IMR-90 (cell line): ENCODE measurements at regions not wholly inside any gene's neighbourhood (a gene's known extent, or its start where the extent isn't known, plus 50 kb on each side); places are given as distances from the start of the nearest gene placed in this dataset.

Source experiments
- ATAC-seq: fragments of 200-7000 bp; cut with Tn5 transposase; 2 replicates; pipeline ENCODE4 v1.9.1; 2020; ENCODE audit warnings: low read depth, mild to moderate bottlenecking, moderate library complexity
- BruUV-seq: library from RNA; stranded (reverse); fragments of 400-500 nt; replicated peaks from 2 replicates; lab custom pipeline; 2021; lab: Mats Ljungman, UMichigan
- CTCF ChIA-PET: fragments of 300-600 bp; formaldehyde crosslinking; extraction: SDS; loops from one replicate; lab custom pipeline; 2021; ENCODE audit warnings: antibody characterized with exemption; lab: Yijun Ruan, JAX
- POLR2A ChIA-PET: fragments of 300-600 bp; sonication (Branson Sonifier 250); formaldehyde crosslinking; loops from one replicate; lab custom pipeline; 2022; ENCODE audit warnings: antibody characterized with exemption; ENCODE audit not compliant: unreplicated experiment; lab: Charles Lee
- DNase-seq: peaks from one replicate; pipeline ENCODE4 v3.0.0; 2013
- H2AFZ ChIP-seq: replicated peaks from 2 replicates; pipeline ENCODE3; 2013; ENCODE audit warnings: low read length, mild to moderate bottlenecking; ENCODE audit not compliant: poor library complexity
- H2AK5ac ChIP-seq: 2 replicates; pipeline ENCODE4 v1.6.1; 2013; ENCODE audit warnings: low read depth, low read length, inconsistent platforms
- H2AK9ac ChIP-seq: replicated peaks from 2 replicates; pipeline ENCODE3; 2013; ENCODE audit warnings: mild to moderate bottlenecking, low read depth, low read length, moderate library complexity; ENCODE audit not compliant: poor library complexity
- H2BK120ac ChIP-seq: 2 replicates; pipeline ENCODE4 v1.6.1; 2013; ENCODE audit warnings: low read depth, low read length, inconsistent platforms
- H2BK15ac ChIP-seq: 3 replicates; pipeline ENCODE4 v1.6.1; 2013; ENCODE audit warnings: low read depth, low read length, inconsistent platforms
- H2BK20ac ChIP-seq: 2 replicates; pipeline ENCODE4 v1.6.1; 2013; ENCODE audit warnings: low read depth, mild to moderate bottlenecking, inconsistent platforms, low read length, moderate library complexity
- H2BK5ac ChIP-seq: 2 replicates; pipeline ENCODE4 v1.6.1; 2013; ENCODE audit warnings: mild to moderate bottlenecking, low read depth, low read length, inconsistent platforms; ENCODE audit not compliant: poor library complexity, severe bottlenecking
- H3K14ac ChIP-seq: replicated peaks from 2 replicates; pipeline ENCODE4 v1.6.1; 2013; ENCODE audit warnings: low read depth, low read length, inconsistent platforms
- H3K18ac ChIP-seq: 2 replicates; pipeline ENCODE4 v1.6.1; 2013; ENCODE audit warnings: low read depth, low read length, control low read depth
- H3K23ac ChIP-seq: 2 replicates; pipeline ENCODE4 v1.6.1; 2013; ENCODE audit warnings: low read depth, low read length, inconsistent platforms
- H3K27ac ChIP-seq: 2 replicates; pipeline ENCODE4 v1.5.1; 2013; ENCODE audit warnings: mild to moderate bottlenecking, control low read depth, low read length; ENCODE audit not compliant: insufficient read depth
- H3K27me3 ChIP-seq: 2 replicates; pipeline ENCODE4 v1.6.1; 2013; ENCODE audit warnings: low read length; ENCODE audit not compliant: control insufficient read depth, insufficient read depth
- H3K36me3 ChIP-seq: 2 replicates; pipeline ENCODE4 v1.6.1; 2013; ENCODE audit warnings: low read length, mixed read lengths; ENCODE audit not compliant: control insufficient read depth, insufficient read depth
- H3K4ac ChIP-seq: 2 replicates; pipeline ENCODE4 v1.6.1; 2013; ENCODE audit warnings: low read depth, low read length, inconsistent platforms
- H3K4me1 ChIP-seq: 2 replicates; pipeline ENCODE4 v1.6.1; 2013; ENCODE audit warnings: low read length, mixed read lengths; ENCODE audit not compliant: control insufficient read depth, insufficient read depth
- H3K4me2 ChIP-seq: 2 replicates; pipeline ENCODE4 v1.6.1; 2013; ENCODE audit warnings: low read depth, mild to moderate bottlenecking, control low read depth, low read length, moderate library complexity
- H3K4me3 ChIP-seq: 2 replicates; pipeline ENCODE4 v1.5.1; 2013; ENCODE audit warnings: low read depth, mild to moderate bottlenecking, control low read depth, low read length, moderate library complexity; ENCODE audit not compliant: insufficient read depth
- H3K56ac ChIP-seq: 2 replicates; pipeline ENCODE4 v1.6.1; 2013; ENCODE audit warnings: low read length, inconsistent platforms; ENCODE audit not compliant: insufficient read depth; ENCODE audit errors: extremely low read depth
- H3K79me1 ChIP-seq, 2 experiments: 2 replicates each; pipeline ENCODE4 v1.6.1; 2013; ENCODE audit warnings: low read length in 2 of 2, inconsistent platforms in 1 of 2, low read depth in 1 of 2
- H3K9ac ChIP-seq: 2 replicates; pipeline ENCODE4 v1.6.1; 2013; ENCODE audit warnings: low read depth, low read length, control low read depth
- H3K9me1 ChIP-seq: 2 replicates; pipeline ENCODE4 v1.6.1; 2013; ENCODE audit warnings: low read length, inconsistent platforms; ENCODE audit not compliant: insufficient read depth
- H3K9me3 ChIP-seq: 2 replicates; pipeline ENCODE4 v1.6.1; 2013; ENCODE audit warnings: low read length; ENCODE audit not compliant: control insufficient read depth, insufficient read depth
- H4K20me1 ChIP-seq: 2 replicates; pipeline ENCODE4 v1.6.1; 2013; ENCODE audit warnings: low read length, inconsistent platforms; ENCODE audit not compliant: insufficient read depth
- H4K5ac ChIP-seq: 2 replicates; pipeline ENCODE4 v1.6.1; 2013; ENCODE audit warnings: mild to moderate bottlenecking, low read depth, low read length, control low read depth
- H4K8ac ChIP-seq, 2 experiments: 2 replicates each; pipeline ENCODE4 v1.6.1; 2013; ENCODE audit warnings: low read depth in 2 of 2, low read length in 2 of 2, control low read depth in 1 of 2, inconsistent platforms in 1 of 2
- H4K91ac ChIP-seq: 2 replicates; pipeline ENCODE4 v1.6.1; 2013; ENCODE audit warnings: low read depth, low read length, inconsistent platforms; ENCODE audit not compliant: insufficient read depth
- RCOR1 ChIP-seq: IDR thresholded peaks from 2 replicates; pipeline ENCODE4 v1.6.1; 2012; ENCODE audit warnings: mild to moderate bottlenecking, low read length, improper control_type of control experiment; ENCODE audit not compliant: insufficient replicate concordance
- WGBS, 2 experiments: methylation state at CpG; one replicate each; pipeline versions ENCODE4 v1.1.5 to v1.1.7; 2013; ENCODE audit warnings: missing lambda C conversion rate in 2 of 2; ENCODE audit not compliant: insufficient read length in 1 of 2; ENCODE audit errors: extremely low coverage in 2 of 2; 5-methylcytosine and 5-hydroxymethylcytosine counted together
- dilution Hi-C: fragments of 300-500 bp; cut with HindIII; formaldehyde crosslinking; loops from one replicate; pipeline ENCODE4 v1.14.3; 2018; ENCODE audit warnings: low sequenced_read_pairs; ENCODE audit not compliant: unreplicated experiment
- in situ Hi-C: fragments of 300-500 bp; cut with MboI; formaldehyde crosslinking; loops from 3 replicates; pipeline ENCODE4 v1.14.3; 2019; ENCODE audit warnings: low sequenced_read_pairs, inconsistent platforms, mixed read lengths
- intact Hi-C: fragments of 100-400 bp; cut with micrococcal nuclease; formaldehyde crosslinking; loops from 2 replicates; pipeline ENCODE4 v1.10.0; 2022
- TF ChIP-seq, protein P1 (sequence below): fragments of 150-350 bp; IDR thresholded peaks from 2 replicates; pipeline ENCODE4 v1.6.1; 2016; ENCODE audit warnings: low read depth, mild to moderate bottlenecking, low read length, moderate library complexity, borderline replicate concordance
- TF ChIP-seq, protein P2 (sequence below): fragments of 150-350 bp; IDR thresholded peaks from 2 replicates; pipeline ENCODE4 v1.6.1; 2017; ENCODE audit warnings: mild to moderate bottlenecking, antibody characterized with exemption, low read length, low read depth
- TF ChIP-seq, protein P3 (sequence below): conservative IDR thresholded peaks from 2 replicates; pipeline ENCODE4 v1.5.1; 2012; ENCODE audit warnings: mild to moderate bottlenecking, low read depth, low read length, improper control_type of control experiment

DNA sequence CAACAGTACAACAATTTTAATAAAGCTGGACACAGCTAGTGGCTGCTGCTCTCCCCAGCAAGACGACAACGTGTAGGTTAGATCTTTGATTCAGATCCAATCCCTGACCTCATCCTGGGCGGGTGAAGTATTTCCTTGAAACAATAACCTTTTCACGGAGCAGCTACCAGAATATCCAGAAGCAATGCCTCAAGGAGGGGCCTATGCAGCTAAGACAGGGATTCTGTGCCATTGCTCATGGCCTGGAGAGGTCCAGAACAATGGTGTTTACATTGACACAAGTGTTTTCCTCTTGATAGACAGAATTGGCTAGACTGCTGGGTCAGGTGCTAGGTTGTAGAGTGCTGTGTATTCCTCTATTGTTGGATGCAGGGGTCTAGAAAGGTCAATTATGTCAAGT is 520.1 kb downstream of the BCL11A start:
- dilution Hi-C loops (no loop called here), intact Hi-C loops (no loop called here), in situ Hi-C loops (no loop called here)
- Histone ChIP-seq H2AK5ac (no peak overlapping the region), H2AK9ac (no peak overlapping the region), H2BK120ac (no peak overlapping the region), H3K4me1 (no peaks in the 10 kb centered on the region), H3K14ac (no peak overlapping the region), H3K23ac (no peak overlapping the region), H3K79me1 (no peaks in the 10 kb centered on the region), H3K9me1 (no peaks in the 10 kb centered on the region), H4K5ac (no peak overlapping the region), H3K4me3 (no peak overlapping the region), H3K36me3 (no peaks in the 10 kb centered on the region), H4K91ac (no peak overlapping the region), H2BK5ac (no peak overlapping the region), H3K9ac (no peak overlapping the region), H2BK20ac (no peak overlapping the region), H3K9me3 (peaks cover 4% of the 10 kb centered on the region; the same call in 1 of the 2 replicates), H3K27ac (no peak overlapping the region), H3K18ac (no peak overlapping the region), H3K4me2 (no peak overlapping the region), H2BK15ac (no peak overlapping the region), H4K20me1 (no peaks in the 10 kb centered on the region), H4K8ac (no peak overlapping the region), H3K27me3 (no peaks in the 10 kb centered on the region), H3K56ac (no peak overlapping the region), H3K4ac (no peak overlapping the region), H2AFZ (no peak overlapping the region)
- ChIA-PET POLR2A (no interaction called here), CTCF (no interaction called here)
- TF ChIP-seq, protein P1, sequence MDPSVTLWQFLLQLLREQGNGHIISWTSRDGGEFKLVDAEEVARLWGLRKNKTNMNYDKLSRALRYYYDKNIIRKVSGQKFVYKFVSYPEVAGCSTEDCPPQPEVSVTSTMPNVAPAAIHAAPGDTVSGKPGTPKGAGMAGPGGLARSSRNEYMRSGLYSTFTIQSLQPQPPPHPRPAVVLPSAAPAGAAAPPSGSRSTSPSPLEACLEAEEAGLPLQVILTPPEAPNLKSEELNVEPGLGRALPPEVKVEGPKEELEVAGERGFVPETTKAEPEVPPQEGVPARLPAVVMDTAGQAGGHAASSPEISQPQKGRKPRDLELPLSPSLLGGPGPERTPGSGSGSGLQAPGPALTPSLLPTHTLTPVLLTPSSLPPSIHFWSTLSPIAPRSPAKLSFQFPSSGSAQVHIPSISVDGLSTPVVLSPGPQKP, result no peak
- TF ChIP-seq RCOR1, result no peak
- TF ChIP-seq, protein P2, sequence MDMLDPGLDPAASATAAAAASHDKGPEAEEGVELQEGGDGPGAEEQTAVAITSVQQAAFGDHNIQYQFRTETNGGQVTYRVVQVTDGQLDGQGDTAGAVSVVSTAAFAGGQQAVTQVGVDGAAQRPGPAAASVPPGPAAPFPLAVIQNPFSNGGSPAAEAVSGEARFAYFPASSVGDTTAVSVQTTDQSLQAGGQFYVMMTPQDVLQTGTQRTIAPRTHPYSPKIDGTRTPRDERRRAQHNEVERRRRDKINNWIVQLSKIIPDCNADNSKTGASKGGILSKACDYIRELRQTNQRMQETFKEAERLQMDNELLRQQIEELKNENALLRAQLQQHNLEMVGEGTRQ, result no peak
- TF ChIP-seq, protein P3, sequence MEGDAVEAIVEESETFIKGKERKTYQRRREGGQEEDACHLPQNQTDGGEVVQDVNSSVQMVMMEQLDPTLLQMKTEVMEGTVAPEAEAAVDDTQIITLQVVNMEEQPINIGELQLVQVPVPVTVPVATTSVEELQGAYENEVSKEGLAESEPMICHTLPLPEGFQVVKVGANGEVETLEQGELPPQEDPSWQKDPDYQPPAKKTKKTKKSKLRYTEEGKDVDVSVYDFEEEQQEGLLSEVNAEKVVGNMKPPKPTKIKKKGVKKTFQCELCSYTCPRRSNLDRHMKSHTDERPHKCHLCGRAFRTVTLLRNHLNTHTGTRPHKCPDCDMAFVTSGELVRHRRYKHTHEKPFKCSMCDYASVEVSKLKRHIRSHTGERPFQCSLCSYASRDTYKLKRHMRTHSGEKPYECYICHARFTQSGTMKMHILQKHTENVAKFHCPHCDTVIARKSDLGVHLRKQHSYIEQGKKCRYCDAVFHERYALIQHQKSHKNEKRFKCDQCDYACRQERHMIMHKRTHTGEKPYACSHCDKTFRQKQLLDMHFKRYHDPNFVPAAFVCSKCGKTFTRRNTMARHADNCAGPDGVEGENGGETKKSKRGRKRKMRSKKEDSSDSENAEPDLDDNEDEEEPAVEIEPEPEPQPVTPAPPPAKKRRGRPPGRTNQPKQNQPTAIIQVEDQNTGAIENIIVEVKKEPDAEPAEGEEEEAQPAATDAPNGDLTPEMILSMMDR, result no peak
- WGBS, 2 experiments, result no CpG with 5 or more reads among the region's 4 CpGs
- ATAC-seq (no peak), DNase-seq (no peak)
- no TSS peak for BruUV-seq
